GM18909 (cell line): ENCODE measurements at regions not wholly inside any gene's neighbourhood (a gene's known extent, or its start where the extent isn't known, plus 50 kb on each side); places are given as distances from the start of the nearest gene placed in this dataset.

Experiments
- ATAC-seq: cut with Tn5 transposase; IDR thresholded peaks from one replicate; pipeline ENCODE4 v1.9.1; 2021; ENCODE audit warnings: mild to moderate bottlenecking; ENCODE audit not compliant: unreplicated experiment, poor library complexity

DNA sequence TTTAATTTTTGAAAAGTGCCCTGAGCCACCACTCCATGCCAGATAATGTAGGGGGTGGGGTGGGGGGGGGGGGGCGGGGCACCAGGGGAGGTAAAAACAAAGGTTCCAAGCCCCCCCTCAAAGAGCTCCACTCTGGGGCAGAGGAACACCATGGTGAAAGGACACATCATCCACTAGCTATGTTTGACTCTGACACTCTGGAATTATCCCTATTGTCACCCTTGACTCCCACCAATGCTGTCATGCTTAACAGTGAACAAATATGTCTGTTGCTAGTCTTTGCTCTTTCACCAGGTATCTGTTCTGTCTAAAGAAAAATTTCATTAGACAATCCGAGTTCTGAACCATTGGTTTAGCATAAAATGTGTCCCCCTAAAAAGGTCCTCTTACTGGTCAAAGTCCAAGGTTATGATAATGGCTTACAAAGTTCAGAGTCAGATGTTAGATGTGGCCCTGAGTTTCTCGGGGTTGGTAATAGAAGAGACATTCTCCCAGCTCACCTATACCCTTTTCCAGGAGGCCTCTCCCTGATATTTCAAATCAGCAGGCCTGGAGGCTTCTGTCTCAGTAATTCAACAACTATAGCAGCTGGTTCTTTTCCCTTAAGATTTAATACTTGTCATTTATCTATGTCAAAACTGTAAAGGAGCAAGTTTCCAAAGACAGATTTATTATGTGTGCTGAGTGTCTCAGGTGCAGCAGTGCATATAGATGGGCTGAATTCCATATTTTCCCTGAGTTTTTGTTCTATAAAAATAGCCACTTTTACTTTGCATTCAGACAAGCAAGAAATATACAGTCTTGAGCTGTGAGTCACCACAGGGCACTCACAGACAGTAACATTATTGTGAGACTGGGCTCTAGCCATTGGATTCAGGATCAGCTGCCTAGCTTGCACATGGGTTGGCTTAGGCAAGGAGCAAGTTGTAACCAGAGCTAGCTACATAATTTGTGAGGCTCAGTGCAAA, 174.1 kb downstream of the CSNK2A3 start:
- ATAC-seq: no peak

DNA sequence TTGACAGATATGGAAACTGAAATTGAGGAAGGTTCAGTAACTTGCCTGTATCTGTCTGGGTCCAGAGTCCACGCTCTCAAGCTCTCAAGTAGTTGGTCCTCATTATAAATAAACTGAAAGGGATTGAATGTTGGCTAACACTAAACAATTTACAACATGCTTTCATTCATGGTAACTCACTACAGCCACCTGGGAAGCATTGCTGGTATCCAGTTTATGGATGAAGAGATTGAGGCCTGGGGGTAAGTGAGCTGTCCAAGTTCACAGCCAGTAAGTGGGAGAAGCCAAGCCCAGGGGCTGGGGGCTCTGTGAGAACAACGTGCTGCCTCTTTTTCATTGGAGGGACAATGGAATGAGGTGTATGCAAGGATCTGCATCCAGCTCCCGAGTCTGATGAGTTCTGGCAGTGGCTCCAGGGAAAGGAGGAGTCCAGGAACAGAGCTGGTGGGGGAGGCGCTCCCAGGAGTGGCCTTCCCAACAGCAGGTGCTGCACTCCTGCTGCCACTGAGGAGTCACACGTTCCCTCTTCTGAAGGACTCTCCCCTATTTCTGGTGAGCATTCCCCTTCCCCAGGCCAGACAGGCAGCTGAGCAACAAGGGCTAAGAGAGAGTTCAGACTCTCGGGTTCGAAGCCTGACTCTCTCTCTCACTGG, 175.8 kb downstream of the CSNK2A3 start:
- no peak for ATAC-seq

DNA sequence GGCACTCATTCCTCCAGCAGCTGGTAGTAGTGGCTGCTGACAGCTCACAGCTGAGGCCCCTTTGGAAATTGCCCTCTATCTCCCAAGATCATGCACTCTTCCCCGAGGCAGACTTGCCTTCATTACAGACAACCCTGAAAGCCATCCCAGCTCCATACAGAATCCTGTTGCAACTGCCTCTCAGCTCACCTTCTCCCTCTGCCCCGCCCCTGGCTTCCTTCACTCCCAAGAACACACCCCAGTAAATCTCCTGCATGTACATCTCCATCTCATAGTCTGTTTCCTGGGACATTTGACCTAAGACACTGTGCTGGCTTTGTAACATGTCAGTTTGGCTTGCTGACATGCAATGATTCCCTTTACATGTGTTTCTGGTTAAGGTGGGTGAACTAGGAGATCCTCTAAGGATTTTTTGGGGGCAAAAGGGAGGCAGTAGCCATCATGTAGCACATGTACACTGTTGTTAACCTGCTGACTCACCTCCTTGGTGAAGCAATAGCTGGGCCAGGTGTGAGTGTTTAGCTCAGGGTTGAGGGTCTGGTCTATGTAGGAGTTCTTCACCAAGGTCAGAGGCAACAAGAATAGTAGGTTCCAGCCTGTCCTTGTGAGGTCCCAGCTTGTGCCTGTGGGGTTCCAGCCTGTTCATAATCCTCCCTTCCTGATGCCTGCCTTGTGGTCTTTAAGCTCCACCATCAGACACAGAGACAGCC, 179.6 kb downstream of the CSNK2A3 start:
- ATAC-seq: no peak

DNA sequence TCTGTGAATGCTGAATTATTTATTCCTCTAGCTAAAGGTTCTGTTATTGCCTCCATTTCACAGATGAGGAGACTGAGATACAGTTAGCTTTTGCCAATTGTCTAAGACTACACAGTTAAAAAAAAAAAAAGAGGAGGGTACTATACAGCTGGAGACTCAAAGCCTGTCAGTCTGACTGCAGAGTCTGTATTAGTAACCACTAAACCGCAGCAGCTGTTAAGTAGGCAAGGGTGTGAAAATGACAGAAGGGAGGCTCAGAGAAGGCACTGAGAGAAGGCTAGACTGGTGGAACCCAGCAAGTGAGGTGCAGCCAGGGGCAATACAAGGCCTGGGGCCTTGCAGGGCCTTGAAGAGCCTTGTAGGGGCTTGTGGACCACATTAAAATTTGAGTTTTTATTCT, 181.2 kb downstream of the CSNK2A3 start:
- ATAC-seq: peak; percentile 88

DNA sequence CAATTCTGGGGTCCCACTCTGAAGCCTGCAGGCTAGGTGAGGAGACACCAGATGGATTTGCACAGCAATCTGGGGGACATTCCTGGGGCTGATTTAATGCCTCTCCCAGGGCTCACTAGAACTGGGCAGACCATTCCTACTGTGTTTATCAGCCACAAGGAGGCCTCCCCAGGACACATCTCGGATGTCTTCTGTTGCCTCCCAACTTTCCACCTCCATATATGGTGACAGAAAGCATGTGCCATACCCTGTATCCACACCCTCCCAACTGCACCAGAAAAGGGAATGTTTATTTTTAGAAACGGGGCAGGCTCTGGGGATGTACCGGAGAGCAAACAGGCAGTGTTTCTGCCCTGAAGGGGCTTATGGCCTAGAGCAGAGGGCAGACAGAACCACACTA, 181.8 kb downstream of the CSNK2A3 start:
- no peak for ATAC-seq

DNA sequence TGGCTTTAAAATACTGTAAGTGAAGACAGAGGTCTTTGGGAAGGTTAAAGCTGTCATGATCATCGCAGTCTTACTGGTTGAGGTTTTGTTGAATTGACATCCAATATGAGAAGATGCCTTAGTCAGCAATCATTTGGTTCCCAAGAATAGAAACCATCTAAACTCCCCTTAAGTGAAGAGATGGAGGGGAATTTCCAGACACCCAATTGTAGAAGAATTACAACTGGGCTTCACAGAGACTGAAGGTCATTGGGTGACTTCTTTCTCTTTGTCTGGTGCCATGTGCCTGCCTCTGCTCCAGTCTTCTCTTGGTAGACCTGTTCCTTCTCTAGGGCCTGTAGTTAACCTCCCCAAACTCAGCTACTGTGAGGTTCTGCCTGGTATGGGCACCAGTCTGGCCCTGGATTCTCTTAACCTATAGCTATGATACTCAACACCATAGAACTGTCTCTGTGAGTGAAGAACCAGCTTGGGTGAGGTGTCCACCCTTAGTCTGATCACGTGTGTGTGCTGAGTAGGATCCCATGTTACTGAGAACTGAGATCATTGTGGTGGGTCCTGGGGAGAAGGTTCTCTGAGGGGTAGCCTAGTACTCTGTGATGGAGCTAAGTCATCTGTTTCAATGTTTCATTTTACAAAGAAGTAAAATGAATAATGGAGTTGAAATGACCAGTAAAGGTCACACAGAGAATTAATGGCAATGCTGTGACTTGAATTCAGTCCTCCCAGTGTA, 182.5 kb downstream of the CSNK2A3 start:
- ATAC-seq: no peak

DNA sequence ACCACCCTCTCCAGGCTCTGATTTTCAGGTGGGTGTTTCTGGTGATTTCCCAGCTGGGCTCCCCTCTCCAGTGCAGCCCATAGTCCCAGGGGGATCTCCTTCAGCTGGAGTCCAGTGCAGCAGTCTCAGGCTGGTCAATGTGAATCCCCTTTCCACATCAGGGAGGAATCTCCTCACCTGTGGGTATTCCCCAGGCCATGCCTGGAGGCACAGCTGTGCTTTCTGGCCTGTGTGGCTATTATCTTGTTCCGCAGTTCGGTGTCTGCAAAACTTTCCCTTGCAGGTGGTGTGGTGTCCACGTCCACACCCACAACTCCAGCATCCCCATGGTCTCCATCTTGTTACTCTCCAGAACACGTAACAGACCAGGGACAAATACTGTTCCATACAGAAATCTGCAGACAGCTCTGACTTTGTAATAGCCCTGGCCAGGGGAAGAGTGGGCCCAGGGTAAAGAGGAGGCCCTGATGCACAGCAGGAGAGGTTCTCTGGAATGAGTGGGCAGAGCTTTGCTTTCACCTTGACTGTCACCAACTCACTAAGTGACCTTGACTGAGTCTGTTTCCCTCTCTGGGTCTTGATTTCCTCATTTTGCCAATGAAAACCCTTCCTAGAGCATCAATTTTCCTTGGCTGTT, 183.2 kb downstream of the CSNK2A3 start:
- no peak for ATAC-seq

DNA sequence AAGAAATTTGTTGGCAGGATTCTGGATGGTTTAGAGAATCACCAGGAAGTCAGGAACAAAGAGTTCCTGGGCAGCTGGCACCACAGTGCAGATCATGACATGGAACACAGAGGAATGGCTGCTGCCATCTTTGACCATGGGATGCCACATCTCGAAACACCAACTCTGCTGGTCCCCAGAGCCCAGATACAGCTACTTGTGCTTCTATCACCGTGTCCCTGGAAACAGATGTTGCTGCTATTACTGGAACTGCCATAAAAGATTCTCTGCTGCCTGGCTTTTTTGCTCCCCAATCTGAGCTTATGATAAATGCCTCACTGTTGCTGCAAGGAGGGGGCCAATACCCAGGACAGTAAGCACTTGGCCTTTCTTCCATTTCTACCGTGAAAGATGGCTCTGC, 185.2 kb downstream of the CSNK2A3 start:
- no peak for ATAC-seq

DNA sequence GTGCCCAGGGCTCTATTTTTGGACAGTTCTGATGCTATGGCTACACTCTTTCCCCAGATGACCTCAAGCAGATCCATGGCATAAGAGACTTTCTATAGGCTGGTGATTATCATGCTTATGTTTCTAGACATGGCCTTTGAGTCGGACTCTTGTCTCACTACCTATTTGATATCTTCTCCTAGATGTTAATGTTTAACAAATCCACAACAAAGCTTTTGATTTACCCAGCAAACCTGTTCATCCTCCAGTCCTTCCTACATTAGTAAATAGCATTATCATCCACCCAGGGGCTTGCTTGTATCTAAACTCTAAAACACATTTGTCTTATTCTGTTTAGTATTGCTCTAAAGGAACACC, 188.7 kb downstream of the CSNK2A3 start:
- no peak for ATAC-seq

DNA sequence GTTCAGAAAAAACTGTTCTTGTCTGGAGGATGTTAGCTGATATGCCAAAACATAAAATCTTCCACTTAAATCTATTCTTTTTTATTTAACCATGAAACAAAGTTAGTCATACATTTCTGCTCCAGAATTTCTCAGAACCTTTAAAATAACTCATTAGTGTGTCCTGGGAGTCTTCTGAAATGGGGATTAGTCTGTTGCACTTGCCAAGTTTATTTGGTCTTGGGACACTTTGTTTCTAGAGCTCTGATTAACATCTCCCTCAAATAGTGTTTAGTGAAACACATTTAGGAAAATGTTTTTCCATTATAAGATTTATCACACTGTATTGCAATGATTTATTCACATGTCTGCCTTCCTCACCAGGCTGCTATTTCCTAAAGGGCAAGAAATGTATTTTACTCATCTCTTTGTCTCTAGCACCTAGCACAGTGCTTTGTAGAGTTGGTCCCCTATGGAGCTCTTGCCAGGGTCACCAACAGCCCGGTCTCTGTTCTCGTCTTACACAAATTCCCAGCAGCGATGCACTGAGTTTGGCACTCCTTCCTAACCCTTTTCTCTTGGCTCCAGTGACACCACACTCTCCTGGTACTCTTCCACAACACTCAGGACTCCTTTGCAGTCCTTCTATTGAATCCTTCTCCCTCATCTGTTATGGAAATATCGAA, 189.2 kb downstream of the CSNK2A3 start:
- ATAC-seq: no peak

DNA sequence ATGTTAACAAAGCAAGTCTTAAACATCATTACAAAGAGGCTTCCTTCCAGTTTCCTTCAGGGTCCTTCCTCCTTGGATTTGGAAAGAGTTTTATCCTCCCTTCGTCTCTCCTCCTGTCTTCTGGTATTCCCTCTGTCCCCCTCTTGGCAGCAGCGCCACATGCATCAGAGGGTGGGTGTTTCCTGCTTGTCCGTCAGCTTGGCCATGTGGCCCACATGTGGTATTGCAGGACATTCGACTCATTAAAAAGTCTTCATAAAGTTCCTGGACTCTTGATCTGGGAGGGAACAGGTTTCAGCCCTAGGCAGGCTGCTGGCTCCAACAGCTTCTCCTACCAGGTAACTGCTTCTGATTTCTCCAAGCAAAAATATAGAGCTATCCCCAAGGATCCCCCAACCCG, 189.8 kb downstream of the CSNK2A3 start:
- ATAC-seq: no peak

DNA sequence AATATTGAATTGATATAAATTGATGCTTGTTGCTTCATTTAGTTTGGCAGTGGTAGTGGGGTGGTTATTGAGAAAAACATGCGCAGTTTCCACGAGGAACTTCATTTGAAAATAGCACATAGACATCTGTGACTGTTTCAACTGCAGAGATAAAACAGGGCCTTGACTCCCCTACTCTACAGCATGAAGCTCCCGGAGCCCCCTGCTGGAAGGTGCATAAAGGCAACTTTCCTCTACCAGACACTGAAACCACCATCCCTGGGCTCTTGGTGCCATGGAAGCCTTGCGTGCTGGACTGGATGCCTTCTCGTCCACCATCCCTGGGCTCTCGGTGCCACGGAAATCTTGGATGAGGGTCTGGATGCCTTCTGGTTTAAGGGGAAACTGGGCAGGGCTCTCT, 195.9 kb downstream of the CSNK2A3 start:
- no peak for ATAC-seq

DNA sequence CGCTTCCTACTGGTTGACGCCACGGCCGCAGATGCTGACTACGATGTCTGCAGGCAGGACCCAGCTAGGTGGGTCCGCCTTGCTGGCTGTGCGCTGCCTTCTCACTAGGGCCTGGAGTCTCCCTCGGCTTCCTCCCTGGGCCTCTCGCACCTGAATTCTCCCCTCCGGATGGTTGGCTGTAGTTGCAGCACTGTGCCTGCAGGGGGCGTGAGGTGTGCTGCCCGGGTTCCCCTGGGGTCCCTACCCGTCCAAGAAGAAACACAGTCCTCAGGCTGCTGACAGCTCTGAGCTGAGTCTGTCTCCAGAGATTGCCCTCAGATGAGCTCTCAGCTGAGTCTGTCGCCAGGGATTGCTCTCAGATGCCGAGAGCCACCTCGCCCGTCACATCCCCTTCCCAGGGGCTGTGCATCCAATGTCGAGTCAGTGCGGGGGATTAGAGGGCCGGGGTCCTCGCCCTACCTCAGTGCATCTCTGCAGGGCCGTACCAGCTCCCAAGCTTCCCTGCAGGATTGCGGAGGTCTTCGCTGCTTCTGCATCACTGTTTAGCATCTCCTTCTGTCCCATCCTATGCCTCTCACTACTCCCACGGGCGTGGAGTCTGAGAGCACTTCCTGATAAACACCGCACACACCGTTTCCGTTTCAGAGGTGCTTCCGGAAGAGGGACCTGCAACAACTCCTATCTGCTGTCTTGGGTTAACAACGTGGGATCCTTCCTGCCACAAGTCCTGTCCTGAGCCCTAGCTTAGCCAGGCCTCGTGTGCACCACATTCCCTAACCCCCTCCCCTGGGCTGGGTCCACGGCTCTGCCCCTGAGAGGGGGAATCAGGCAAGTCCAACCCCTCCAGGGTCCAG, 196.9 kb downstream of the CSNK2A3 start:
- no peak for ATAC-seq

DNA sequence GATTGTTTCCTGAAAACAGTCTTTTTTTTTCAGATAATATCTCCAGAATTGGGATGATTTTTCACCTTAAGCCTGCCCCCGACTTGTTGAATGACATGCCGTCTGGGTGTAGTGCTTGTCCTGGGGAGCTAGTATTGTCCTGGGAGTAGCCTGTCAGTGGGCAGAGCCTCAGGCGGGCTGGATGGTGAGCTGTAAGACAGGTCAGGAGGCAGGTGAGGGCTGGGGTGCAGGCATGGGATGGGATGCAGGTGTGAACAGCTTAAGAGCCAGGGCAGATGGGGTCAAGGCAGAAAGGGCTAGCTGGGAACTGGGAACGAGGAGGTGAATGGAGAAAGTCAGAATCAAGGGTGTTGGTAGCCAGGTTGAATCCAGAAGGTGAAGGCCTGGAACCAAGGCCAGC, 200.2 kb downstream of the CSNK2A3 start:
- ATAC-seq: no peak

DNA sequence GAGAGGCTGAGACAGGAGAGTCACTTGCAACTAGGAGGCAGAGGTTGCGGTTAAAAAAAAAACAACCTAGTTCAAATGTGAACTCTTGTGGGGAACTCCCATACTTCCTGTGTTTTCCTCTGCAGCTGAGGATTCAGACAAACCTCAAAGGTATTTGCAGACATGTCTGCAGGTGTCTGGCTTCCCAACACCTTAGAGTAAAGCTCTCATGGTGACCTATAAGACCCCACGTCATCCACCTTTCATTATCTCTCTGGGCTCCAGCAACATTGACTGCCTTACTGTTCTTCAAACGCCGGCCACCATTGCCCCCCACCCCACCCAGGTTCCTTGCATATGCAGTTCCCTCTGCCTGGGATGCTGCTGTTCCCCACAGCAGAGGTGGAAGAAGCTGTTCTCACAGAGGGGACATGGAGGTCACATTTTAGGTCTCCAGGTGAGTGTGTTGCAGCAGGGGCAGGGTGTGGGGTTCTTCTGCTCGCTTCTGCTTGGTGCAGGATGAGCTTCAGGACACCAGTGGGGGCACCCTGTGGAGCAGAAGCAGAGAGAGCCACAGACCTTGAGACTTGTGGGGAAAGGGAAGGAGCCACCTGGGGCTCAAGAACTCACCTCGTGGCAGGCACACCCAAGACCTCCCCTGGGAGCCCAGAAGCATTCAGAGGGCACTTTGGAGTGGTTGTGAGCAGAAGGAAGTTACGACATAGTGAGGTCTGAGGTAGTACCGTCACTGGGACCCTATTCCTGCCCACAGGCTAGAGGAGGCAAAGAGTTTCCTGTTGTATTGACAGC, 203.2 kb downstream of the CSNK2A3 start:
- ATAC-seq: no peak

DNA sequence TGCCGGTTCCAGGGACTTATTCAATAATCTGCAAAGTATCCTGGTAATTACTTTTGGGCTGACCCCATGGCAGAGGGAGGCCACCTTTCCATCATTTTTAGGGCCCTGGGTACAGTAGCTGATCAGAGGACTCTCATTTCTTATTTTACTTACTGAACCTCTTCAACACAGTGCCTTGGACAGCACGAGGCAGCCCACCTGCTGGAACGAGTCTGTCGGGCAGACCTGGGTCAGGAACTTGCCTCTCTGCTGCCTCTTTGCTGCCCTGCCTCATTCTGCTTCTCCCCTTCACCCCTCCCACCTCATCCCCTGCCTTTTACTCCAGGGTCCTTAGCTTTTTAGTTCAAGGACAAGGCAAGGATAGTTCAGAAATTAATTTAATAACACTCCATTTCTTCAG, 204.5 kb downstream of the CSNK2A3 start:
- no peak for ATAC-seq

DNA sequence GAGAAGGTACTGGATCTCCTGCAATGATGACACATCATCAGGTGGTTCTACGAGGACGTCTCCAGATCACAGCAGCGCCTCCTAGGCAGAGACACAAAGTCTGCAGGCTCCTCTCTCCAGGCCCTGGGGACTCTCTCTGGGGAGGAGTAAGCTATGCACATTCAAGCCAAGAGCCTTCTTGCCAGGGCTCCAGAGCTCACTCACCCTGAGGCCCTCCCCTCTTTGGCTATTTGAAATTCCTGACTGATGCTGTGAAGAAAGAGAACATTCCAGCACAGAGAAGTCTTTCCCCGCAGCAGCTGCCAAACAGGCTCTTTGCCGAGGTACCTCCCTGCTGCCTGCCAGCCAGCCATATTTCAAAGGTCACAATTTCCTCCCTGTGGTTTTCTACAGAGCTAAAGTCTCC, 204.9 kb downstream of the CSNK2A3 start:
- ATAC-seq: no peak

DNA sequence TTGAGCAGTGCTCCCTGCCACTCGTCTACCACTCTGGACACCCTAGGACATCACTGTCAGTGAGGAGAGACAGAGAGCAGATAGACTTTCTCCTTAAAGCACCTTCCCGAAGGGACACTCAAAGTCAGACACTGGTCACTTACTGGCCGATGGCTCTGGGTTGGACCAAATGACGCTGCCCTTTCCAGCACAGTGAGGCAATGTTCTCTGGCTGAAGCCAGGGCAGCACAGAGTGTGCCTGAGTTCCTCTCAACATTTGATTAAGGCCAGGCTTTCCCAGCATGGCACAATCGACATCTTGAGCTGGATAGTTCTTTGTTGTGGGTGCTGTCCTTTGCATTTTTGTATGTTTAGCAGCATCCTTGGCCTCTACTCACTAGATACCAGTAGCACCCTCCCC, 206.2 kb downstream of the CSNK2A3 start:
- ATAC-seq: no peak
